Astrocyte (in vitro differentiated cells and primary cell): ENCODE measurements at regions not wholly inside any gene's neighbourhood (a gene's known extent, or its start where the extent isn't known, plus 50 kb on each side); places are given as distances from the start of the nearest gene placed in this dataset.

Experiments
- EZH2 ChIP-seq: IDR thresholded peaks from 2 replicates; pipeline ENCODE4 v1.6.1; 2012; ENCODE audit warnings: mild to moderate bottlenecking, low read length, inconsistent platforms; ENCODE audit not compliant: insufficient read depth
- TF ChIP-seq, protein P1 (sequence below): IDR thresholded peaks from 2 replicates; pipeline ENCODE4 v1.5.1; 2011; ENCODE audit warnings: low read depth, mild to moderate bottlenecking, inconsistent platforms, low read length, moderate library complexity; ENCODE audit not compliant: insufficient read depth

DNA sequence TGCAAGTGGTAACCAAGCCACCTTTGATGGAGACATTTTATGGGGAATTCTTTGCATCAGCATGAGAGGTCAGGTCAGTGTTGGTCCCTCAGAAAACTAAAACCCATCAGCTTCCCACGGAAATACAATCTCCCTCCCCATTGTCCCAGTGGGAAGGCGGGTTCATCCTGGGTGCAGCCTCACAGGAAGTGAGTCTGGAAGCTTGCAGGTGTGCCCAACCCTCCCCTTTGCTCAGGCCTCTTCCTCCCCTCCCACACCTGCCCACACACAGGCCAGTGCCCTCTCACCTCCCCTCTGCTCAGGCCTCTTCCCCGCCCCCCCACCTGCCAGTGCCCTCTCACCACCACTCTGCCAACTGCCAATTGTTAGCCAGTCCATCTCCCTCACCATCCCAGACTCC is 166.8 kb upstream of the RAB6C start:
- TF ChIP-seq, protein P1, sequence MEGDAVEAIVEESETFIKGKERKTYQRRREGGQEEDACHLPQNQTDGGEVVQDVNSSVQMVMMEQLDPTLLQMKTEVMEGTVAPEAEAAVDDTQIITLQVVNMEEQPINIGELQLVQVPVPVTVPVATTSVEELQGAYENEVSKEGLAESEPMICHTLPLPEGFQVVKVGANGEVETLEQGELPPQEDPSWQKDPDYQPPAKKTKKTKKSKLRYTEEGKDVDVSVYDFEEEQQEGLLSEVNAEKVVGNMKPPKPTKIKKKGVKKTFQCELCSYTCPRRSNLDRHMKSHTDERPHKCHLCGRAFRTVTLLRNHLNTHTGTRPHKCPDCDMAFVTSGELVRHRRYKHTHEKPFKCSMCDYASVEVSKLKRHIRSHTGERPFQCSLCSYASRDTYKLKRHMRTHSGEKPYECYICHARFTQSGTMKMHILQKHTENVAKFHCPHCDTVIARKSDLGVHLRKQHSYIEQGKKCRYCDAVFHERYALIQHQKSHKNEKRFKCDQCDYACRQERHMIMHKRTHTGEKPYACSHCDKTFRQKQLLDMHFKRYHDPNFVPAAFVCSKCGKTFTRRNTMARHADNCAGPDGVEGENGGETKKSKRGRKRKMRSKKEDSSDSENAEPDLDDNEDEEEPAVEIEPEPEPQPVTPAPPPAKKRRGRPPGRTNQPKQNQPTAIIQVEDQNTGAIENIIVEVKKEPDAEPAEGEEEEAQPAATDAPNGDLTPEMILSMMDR: no peak
- TF ChIP-seq EZH2: no peak
